HG02973 (cell line): ENCODE measurements at regions not wholly inside any gene's neighbourhood (a gene's known extent, or its start where the extent isn't known, plus 50 kb on each side); places are given as distances from the start of the nearest gene placed in this dataset.
A peak's percentile ranks its signal among the peaks of the same experiment; 100 is the strongest.
"Not testable (repeated sequence)": the region's sequence is repeated elsewhere in the genome, so short reads cannot be mapped to it uniquely, and the experiment has no call there.

Source experiments
- ATAC-seq: cut with Tn5 transposase; IDR thresholded peaks from one replicate; pipeline ENCODE4 v1.9.1; 2021; ENCODE audit warnings: moderate library complexity; ENCODE audit not compliant: unreplicated experiment

DNA sequence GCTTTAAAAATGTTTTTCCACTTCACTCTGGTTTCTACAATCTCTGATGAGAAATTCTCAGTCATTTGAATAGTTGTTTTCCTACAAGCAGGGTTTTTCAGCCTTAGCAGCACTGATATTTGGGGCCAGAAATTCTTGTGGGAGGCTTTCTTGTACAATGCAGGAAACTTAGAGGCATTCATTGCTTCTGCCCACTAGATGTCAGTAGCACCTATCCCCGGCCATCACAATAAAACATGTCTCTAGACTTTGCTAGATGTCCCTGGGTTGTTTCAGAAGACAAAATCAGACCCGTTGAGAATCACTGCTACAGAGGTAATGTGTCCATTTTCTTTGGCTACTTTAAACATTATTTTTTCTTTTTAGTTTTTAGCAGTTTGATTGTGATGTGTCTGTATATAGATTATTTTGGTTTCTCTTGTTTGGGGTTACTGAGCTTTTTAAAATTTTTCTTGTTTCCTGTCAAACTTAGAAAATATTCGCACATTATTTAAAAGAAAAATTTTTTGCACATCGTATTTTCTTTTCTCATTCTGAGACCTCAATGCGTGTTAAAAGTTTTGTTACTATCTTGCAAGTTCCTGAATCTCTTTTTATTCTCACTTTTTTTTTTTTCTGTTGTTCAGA lies 60.8 kb upstream of the CCDC179 start:
- peak; percentile 98 for ATAC-seq

DNA sequence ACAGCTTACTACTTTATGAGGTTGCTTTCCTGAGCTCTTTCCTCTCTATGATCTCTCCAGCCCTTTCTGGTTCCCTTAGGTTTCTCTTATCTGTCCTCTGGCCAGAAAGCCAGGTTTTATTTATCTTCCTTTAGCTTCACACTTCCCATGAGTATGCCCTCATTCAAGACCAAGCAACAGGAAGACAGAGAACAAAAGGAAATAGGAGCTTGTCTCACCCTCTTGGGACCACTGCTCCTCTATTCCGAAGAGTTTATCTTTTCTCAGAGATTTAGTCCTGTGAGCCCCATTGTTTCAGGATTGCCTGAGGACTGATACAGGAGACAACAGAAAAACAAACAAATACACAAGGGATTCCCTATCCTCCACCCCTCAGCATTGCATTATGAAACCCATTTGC lies 62.4 kb upstream of the CCDC179 start:
- no peak for ATAC-seq

DNA sequence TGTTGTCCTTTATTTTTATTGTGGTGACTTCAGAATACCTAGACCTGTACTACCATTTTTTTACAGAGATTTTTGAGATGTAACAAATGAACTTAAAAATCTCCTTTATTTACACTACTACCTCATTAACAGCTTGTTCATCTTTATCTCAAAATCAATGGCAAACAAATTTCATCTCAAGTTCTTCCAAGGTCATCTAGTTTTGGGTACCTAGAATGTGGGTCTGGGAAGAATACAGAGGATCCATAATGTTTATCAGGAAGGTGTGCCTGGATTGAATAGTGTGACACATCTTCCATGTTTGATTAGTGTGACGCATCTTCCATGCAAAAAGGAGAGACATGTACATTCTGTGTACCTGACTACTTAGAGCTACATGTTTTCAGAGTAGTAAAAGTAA lies 63.3 kb upstream of the CCDC179 start:
- no peak for ATAC-seq

DNA sequence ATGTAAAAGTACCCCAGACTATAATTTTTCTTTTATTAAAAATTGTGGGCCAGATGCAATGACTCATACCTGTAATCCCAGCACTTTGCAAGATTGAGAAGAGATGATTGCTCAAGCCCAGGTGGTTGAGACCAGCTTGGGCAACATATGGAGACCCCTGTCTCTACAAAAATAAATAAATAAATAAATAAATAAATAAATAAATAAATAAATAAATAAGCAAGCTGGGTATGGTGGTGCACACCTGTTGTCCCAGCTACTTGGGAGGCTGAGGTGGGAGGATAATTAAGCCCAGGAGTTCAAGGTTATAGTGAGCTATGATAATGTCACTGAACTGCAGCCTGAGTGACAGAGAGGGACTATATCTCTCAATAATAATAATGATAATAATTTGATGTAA lies 66.1 kb upstream of the CCDC179 start:
- no peak for ATAC-seq

DNA sequence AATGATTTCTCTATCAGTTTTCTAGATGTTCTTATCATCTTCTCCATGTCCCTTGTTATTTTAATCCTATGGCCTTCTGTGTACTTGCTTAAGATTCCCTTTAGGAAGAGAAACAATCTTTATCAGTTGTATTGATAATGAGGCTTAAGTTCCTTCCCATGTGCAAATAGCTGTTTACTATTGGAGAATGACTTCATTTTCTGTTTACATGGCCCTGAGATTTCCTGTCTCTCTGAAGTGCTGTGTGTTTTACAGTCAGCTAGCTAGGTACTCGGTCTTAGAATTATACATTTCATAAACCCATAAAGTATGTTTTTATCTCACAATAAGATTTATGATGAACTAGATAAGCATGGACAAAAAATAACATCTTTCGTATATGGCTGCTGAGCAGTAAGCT lies 67.5 kb upstream of the CCDC179 start:
- no peak for ATAC-seq

DNA sequence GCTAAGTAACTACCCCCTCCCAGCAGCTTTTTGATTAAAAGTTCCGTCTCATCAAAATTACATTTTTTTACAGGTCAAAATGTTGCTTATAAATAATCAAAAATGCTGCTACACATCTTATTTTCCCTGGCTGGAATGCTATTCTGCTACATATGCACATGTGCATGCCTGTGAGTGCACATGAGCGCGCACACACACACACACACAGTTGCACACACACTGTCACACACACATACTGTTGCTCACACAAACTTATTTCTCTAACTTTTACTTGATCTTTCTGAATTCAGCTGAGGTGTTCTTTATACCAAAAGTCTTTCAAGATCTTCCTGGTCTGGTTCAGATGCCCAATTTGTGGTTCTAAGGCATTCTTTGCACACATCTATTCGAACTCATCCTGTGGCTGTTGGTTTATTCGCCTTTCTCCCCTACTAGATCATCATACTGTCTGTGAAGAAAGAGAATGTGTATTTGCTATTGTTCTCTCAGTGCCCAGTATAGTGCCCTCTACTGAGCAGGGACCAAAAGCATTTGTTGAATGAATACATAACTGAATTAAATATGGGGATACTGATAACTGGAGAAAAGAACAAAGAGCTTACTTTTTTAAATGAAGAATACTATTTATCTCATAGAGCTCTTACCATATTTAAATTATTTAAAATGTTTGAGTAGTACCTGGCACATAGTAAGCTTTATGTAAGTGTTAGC lies 68.1 kb upstream of the CCDC179 start:
- ATAC-seq: no peak

DNA sequence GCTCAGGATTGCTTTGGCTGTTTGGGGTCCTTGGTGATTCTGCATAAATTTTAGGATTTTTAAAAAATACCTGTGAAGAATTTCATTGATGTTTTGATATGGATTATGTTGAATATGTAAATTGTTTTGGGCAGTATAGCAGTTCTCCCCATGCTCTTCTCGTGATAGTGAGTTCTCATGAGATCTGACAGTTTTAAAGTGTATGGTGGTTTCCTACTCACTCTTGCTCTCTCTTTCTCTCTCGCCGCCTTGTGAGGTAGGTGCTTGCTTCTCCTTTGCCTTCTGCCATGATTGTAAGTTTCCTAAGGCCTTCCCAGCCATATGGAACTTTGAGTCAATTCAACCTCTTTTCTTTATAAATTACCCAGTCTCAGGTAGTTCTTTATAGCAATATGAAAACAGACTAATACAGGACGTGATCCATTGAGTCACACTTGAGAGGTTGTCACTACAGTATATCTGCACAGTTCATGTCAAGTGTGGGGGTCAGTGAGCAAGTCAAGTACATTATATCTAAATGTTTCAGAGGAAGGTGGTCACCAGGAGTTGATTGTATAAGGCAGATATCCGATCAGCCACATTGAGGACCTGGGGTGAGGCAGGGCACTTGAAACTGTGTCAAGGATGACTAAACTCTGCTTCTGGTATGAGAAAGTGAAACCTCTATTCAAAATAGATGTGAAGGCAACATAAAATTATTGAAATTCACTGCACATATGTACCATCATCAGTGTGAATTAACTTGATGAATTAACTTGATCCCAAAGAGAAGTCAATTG lies 70.7 kb upstream of the CCDC179 start:
- ATAC-seq: peak; percentile 96

DNA sequence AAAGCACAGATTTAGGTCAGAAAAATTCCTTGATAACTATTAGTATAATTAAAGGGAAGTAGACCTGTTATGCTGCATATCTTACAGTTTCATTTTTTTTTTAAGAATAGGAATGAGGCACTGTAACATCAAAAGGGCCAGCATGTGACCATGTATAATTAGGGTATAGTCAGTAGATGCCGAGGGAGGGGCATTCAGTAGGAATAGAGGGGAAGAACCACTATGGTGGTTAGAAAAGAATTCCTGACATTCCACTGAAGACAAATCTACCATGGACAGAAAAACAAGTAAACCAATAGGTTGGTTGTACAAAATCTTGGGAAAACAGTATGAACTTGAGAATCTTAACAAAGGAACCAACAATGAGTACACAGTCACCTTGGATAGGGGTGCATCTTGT lies 78.4 kb upstream of the CCDC179 start:
- ATAC-seq: no peak

DNA sequence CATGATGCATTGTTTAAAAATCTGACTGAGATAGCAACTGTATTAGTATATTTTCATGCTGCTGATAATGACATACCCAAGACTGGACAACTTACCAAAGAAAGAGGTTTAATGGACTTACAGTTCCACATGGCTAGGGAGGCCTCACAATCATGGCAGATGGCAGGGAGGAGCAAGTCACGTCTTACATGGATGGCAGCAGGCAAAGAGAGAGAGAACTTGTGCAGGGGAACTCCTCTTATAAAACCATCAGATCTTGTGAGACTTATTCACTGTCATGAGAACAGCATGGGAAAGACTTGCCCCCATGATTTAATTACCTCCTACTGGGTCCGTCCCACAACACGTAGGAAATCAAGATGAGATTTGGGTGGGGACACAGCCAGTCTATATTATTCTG lies 81.3 kb upstream of the CCDC179 start:
- not testable (repeated sequence) for ATAC-seq

DNA sequence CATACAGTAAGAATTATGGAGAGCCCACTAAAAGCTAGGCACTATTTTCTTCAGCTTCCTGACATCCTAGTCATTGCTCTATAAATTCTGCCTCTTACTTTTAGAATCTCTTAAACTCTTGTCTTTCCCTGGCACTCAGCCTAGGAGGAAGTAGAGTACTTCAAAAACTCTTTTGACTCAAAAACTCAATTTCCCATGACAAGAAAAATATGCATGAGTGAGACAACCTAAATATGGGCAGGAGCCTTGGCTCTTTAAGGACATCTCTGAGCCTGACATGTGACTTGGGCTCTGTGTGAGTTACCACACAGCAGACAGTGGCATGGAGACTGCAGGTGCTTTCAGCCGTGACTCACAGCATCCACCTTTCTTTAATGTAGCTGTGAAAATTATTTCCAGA lies 97.5 kb upstream of the CCDC179 start:
- ATAC-seq: no peak

DNA sequence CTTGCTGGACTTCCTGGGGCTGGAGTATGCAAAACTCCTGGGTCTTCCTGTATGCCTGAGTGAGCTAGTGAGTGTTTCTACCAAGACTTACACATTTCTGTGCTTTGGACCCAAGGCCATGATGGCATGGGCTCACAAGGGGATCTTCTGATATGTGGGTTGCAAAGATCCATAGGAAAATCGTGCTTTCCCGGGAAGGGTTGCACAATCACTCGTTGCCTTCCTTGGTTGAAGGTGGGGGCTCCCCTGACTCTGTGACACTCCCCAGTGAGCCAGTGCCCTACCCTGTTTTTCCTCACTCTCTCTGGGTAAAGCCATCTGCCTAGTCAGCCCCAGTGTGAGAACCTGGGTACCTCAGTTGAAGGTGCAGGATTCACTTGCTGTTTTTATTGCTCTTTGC lies 114.0 kb upstream of the CCDC179 start:
- ATAC-seq: no peak

DNA sequence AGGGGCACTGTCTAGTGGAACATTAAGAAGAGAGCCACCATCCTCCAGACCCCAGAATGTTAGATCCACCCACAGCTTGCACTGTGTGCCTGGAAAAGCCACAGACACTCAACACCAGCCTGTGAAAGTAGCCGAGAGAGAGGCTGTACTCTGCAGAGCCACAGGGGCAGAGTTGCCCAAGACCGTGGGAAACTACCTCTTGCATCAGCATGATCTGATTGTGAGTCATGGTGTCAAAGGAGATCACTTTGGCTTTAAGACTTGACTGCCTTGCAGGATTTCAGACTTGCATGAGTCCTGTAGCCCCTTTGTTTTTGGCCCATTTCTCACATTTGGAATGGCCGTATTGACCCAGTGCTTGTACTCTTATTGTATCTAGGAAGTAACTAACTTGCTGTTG lies 115.9 kb upstream of the CCDC179 start:
- no peak for ATAC-seq

DNA sequence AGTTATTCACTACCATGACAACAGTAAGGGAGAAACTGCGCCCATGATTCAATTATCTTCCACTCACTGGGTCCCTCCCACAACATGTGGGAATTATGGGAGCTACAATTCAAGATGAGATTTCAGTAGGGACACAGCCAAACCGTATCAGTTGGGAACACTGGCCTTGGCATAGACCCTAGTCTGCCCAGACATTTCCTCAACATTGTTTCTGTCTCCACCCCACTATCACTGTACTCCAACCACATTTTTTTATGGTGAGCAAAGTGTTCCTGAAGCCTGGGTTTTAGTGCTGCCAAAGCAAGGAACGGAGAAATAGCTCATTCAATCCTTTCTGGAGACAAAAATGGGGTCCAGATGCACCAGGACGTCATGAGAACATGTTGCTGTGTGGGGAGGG lies 122.6 kb upstream of the CCDC179 start:
- ATAC-seq: no peak

DNA sequence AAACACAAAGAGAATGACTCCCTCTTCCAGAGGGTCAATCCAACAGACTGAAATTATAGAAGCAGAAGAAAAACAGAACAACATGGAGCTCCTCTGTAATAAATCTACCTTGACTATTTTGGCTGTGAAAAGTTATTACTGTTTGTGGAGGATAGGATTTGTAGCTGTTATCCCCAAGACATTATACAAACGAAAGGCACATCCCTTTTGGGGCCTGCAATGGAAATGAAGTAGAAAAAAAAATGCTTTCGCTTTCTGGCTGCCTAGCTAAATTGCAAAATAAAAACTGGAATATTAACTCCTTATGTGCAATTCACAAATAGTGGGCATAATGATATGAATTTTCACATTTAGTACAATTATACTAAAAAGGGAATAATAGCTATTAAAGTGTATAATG lies 123.8 kb upstream of the CCDC179 start:
- no peak for ATAC-seq

DNA sequence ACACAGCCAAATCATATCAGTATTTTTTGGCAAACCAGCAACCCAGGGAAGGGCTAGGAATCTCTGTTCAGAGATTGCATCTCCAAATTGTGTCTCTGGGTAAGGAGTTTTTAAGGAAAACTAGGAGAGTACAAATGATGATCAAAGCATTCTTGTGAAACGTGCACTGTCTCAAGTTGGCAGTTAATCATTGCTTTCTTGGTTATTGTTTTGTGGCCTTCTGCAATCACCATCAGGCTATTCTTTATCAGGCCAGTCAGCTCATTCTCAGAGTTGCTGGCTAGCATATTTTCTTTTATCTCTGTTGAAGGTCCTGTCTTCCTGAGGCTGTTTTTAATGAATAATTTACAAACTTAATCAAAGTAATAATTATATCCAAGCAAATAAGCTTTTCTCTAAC lies 129.1 kb upstream of the CCDC179 start:
- ATAC-seq: no peak

DNA sequence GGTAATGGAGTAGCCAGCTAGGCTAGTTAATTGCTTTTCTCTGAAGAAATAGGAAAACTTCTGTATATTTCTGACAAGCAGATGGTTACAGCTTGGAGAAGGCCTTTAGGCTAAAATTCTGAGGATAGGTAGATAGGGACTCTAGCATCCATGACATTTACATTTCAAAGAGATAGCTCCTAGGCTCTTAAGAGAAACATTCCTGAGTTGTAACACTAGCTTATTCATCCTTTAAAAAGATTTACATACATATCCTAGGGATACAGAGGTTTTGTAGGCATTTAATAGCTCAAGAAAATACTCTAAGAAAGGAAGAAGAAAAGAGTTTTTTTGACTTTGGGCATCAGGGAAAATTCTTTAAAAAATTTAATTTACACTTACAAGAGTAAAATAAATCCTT lies 130.9 kb upstream of the CCDC179 start:
- ATAC-seq: no peak

DNA sequence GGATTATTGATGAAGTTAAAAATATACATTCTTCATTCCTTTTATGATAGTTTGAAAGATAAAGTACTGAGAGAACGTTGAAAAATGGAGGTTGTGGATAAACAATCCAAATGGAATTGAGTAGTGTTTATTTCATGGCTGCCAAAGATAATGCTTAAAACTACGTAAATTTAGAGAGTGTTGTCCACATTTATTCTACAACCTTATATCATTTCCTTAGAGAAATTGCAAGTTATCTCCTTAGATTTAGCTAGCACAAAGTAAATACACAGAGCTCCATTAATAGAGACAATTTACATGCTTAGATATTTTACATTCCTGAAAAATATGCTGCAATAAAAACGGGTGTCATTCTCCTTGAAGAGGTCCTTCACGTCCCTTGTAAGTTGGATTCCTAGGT lies 146.5 kb upstream of the CCDC179 start:
- ATAC-seq: no peak

DNA sequence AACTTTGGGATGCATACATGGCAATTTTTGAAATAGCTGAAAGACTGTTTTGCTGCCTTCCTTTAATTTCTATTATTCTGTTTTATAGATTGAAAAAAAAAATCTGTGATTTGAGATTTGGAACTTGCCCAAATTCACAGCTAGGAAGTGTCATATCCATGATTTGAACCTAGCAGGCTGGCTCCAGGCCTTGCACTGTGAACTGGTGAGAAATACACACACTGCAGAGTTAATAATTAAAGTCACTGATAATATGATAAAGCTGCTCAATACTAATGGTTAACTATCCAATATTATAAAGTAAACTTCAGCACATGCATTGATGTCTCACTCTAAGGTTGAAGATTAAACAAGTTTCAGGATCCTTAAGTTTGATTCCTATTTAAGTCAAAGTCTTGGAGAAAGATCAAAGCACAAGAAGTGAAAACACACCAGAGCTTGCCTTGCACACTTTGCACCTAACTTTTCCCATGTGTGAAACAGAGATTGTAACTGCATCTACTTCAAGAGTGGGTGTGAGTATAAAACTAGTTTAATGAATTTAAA lies 150.6 kb upstream of the CCDC179 start:
- no peak for ATAC-seq

DNA sequence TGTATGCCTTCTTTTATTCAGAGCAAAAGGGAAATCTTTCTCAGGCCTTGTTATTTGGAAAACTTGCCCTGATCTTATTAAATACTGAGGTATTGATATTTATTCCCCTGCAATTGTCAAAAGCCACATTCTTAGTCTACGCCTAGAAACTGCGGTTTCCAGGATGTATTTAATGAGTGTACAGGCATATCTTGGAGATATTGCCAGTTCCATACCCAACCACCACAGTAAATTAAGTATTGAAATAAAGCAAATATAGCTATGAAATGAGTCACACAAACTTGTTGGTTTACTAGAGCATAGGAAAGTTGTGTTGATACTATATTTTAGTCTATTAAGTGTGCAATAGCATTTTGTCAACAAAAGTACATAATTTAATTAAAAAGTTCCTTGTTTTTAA lies 152.7 kb upstream of the CCDC179 start:
- no peak for ATAC-seq

DNA sequence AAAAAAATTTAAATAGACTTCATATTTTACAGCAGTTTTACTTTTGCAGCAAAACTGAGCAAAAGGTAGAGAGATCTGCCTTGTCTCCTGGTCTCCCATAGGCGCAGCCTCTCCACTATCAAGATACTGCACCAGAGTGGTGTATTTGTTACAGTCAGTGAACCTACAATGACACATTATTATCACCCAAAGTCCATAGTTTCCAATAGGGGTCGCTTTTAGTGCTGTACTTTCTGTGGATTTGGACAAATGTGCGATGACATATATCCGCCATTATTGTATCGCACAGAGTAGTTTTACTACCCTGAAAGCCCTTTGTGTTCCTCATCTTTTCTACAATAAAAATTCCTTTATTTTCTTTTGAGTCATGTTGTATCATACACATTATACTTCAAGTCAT lies 153.2 kb upstream of the CCDC179 start:
- no peak for ATAC-seq

DNA sequence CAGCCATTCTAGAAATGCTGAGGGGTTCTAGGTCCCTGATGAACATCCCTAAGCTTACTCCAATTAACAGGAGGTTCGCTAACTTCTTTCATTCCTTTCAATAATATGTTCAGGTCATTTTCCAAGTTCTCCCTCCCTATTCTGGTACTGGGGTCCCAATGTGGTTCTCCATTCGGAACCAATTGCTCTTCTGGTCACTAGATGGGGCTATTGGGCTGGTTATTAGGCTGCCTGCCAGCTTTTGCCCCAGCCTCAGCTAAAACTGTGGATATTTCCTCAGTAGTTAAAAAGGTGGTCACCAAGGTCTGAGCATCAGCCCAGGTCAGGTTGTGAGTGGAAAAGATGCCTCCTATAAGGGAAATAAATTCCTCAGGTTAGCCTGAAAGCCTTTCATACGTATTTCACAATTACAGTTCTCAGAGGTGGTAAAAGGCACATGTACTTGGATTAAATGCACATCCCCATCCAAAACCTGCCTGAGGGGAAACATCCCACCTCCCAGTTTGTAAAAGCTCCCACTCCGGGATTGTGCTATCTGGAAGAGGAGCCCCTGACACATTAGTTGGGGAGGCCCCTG lies 161.1 kb upstream of the CCDC179 start:
- ATAC-seq: peak; percentile 48

DNA sequence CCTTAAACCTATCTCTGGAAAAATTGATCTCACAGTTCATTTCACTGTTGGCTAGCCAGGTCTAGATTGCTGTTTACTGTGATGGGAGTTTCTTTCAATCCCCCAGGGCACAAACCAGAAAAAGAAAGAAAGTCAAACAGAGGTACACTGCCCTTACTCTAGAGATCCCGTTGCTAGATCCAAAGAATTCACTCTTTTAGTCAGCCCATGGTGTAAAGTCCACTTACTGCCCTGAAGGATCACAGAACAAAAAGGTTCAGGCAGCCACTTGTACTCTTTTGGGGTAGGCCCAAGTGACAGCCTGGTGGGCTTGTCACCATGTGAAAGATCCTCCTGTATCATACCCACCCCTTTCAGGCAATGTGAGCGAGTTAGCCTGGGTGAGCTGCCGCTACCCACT lies 162.6 kb upstream of the CCDC179 start:
- no peak for ATAC-seq
